Esophagus squamous epithelium (tissue), 5 donors: ENCODE measurements at regions not wholly inside any gene's neighbourhood (a gene's known extent, or its start where the extent isn't known, plus 50 kb on each side); places are given as distances from the start of the nearest gene placed in this dataset.

ENCODE experiments used
- DNase-seq: peaks from one replicate; lab custom pipeline; 2025; lab: John Stamatoyannopoulos, UW
- H3K27ac ChIP-seq, 4 donors: fragments of 200-600 bp; sonication (generic); one replicate each; pipeline ENCODE4 v1.5.1; 2016 to 2019; ENCODE audit warnings: mild to moderate bottlenecking in 1 of 4
- H3K27me3 ChIP-seq, 4 donors: fragments of 200-600 bp; sonication (generic); 1 replicate in 3 of 4; 2 replicates in 1 of 4; pipeline versions ENCODE4 v1.5.1 to v1.6.0; 2017 to 2021; ENCODE audit warnings: antibody characterized with exemption in 1 of 4
- H3K36me3 ChIP-seq, 3 donors: fragments of 200-600 bp; sonication (generic); one replicate each; pipeline ENCODE4 v1.5.1; 2016 to 2019
- H3K4me1 ChIP-seq, 3 donors: fragments of 200-600 bp; sonication (generic); one replicate each; pipeline ENCODE4 v1.5.1; 2017 to 2019
- H3K4me3 ChIP-seq, 4 donors: fragments of 200-600 bp; sonication (generic); 1 replicate in 3 of 4; 2 replicates in 1 of 4; pipeline ENCODE4 v1.5.1; 2016 to 2019; ENCODE audit warnings: mild to moderate bottlenecking in 2 of 4, moderate library complexity in 1 of 4
- H3K9me3 ChIP-seq, 3 donors: fragments of 200-600 bp; sonication (generic); one replicate each; pipeline ENCODE4 v1.5.1; 2016 to 2019
- CTCF ChIP-seq, 6 experiments: fragments of 450-650 bp in 4 of 6; fragments of 200-600 bp in 2 of 6; sonication (generic) in 2 of 6; IDR thresholded peaks; one replicate each; pipeline ENCODE4 v1.5.1; 2016 to 2019; ENCODE audit warnings: antibody characterized with exemption in 6 of 6, mild to moderate bottlenecking in 4 of 6, moderate library complexity in 4 of 6
- POLR2A ChIP-seq, 4 donors: fragments of 450-650 bp; IDR thresholded peaks; one replicate each; pipeline ENCODE4 v1.6.1; 2017; ENCODE audit warnings: antibody characterized with exemption in 4 of 4, mild to moderate bottlenecking in 4 of 4, moderate library complexity in 3 of 4
- WGBS, 2 donors: methylation state at CpG; one replicate each; pipeline ENCODE4 v1.1.5; 2018; 5-methylcytosine and 5-hydroxymethylcytosine counted together
- intact Hi-C: fragments of 100-400 bp; cut with DNase I; formaldehyde crosslinking; loops from one replicate; pipeline ENCODE4 v1.15.0; 2022
- donor health status: DM: yes; HTN: yes; CAD: no.

- 66 to 70% methylated on average over 7 of the region's 7 CpGs for WGBS, 2 donors
- intact Hi-C loops = no loop called here
- DNase-seq = no peak
Observed at GRCh38 chr6:9924971-9925370, 489.9 kb downstream of the TFAP2A start.

GRCh38 chr6:9921366-9921765 lies 493.5 kb downstream of the TFAP2A start:
- no peak overlapping the region for H3K27ac ChIP-seq
- intact Hi-C loops = no loop called here
- DNase-seq = no peak
- 61 to 74% methylated on average over 3 of the region's 3 CpGs for WGBS, 2 donors
- no peaks in the 10 kb centered on the region for H3K4me1 ChIP-seq
- no peaks in the 10 kb centered on the region for H3K27me3 ChIP-seq
- TF ChIP-seq POLR2A (IDR thresholded peaks at IDR 0.05) = no peak
- no peak for TF ChIP-seq CTCF (IDR thresholded peaks at IDR 0.05)
- H3K9me3 ChIP-seq = no peaks in the 10 kb centered on the region
- H3K36me3 ChIP-seq = no peaks in the 10 kb centered on the region
- no peak overlapping the region for H3K4me3 ChIP-seq

More at GRCh38 chr6:9924971-9925370, 489.9 kb downstream of the TFAP2A start:
- TF ChIP-seq CTCF (IDR thresholded peaks at IDR 0.05) (no peak), POLR2A (IDR thresholded peaks at IDR 0.05) (no peak)
- H3K27ac ChIP-seq = no peak overlapping the region
- H3K27me3 ChIP-seq = no peaks in the 10 kb centered on the region
- H3K9me3 ChIP-seq = peaks cover 0 to 3% (median 0%) of the 10 kb centered on the region in 3 donors
- H3K4me3 ChIP-seq = no peak overlapping the region
- H3K36me3 ChIP-seq = no peaks in the 10 kb centered on the region
- no peaks in the 10 kb centered on the region for H3K4me1 ChIP-seq

- intact Hi-C loops = no loop called here
- H3K27ac ChIP-seq = no peak overlapping the region
- no peaks in the 10 kb centered on the region for H3K36me3 ChIP-seq
- no peaks in the 10 kb centered on the region for H3K4me1 ChIP-seq
- 79 to 88% methylated on average over 5 of the region's 5 CpGs for WGBS, 2 donors
- DNase-seq = no peak
- no peaks in the 10 kb centered on the region for H3K27me3 ChIP-seq
- H3K4me3 ChIP-seq = no peak overlapping the region
- TF ChIP-seq CTCF (IDR thresholded peaks at IDR 0.05) (no peak), POLR2A (IDR thresholded peaks at IDR 0.05) (no peak)
- no peaks in the 10 kb centered on the region for H3K9me3 ChIP-seq
Observed at GRCh38 chr6:9914951-9915350, 499.9 kb downstream of the TFAP2A start.

GRCh38 chr6:9901376-9901775 lies 513.5 kb downstream of the TFAP2A start:
- intact Hi-C loops = no loop called here
- Histone ChIP-seq H3K36me3 (no peaks in the 10 kb centered on the region), H3K4me3 (no peak overlapping the region), H3K27ac (no peak overlapping the region), H3K27me3 (no peaks in the 10 kb centered on the region), H3K4me1 (no peaks in the 10 kb centered on the region), H3K9me3 (no peaks in the 10 kb centered on the region)
- WGBS, 2 donors = 80 to 100% methylated on average over 1 of the region's 1 CpG
- DNase-seq = no peak
- TF ChIP-seq CTCF (IDR thresholded peaks at IDR 0.05) = no peak

GRCh38 chr6:9896806-9897205 lies 518.1 kb downstream of the TFAP2A start:
- intact Hi-C loops = no loop called here
- no peak for DNase-seq
- H3K4me3 ChIP-seq = no peak overlapping the region
- no peaks in the 10 kb centered on the region for H3K36me3 ChIP-seq
- no peak overlapping the region for H3K27ac ChIP-seq
- WGBS, 2 donors = 73 to 80% methylated on average over 3 of the region's 3 CpGs
- H3K9me3 ChIP-seq = no peaks in the 10 kb centered on the region
- TF ChIP-seq POLR2A (IDR thresholded peaks at IDR 0.05) (no peak), CTCF (IDR thresholded peaks at IDR 0.05) (no peak)
- H3K4me1 ChIP-seq = no peaks in the 10 kb centered on the region
- no peaks in the 10 kb centered on the region for H3K27me3 ChIP-seq
